ENCODE measurements at regions not wholly inside any gene's neighbourhood (a gene's known extent, or its start where the extent isn't known, plus 50 kb on each side); places are given as distances from the start of the nearest gene placed in this dataset.

- no peak overlapping the region for H4K5ac ChIP-seq (ENCODE audit: insufficient read length, low read depth, low read length)
- no peaks in the 10 kb centered on the region for H3K79me1 ChIP-seq (ENCODE audit: insufficient read depth, low read depth, low read length, poor library complexity, severe bottlenecking)
- no peaks in the 10 kb centered on the region; a peak in 1 of 5 replicates for H3K9me3 Mint-ChIP-seq
- TF ChIP-seq, protein P1, sequence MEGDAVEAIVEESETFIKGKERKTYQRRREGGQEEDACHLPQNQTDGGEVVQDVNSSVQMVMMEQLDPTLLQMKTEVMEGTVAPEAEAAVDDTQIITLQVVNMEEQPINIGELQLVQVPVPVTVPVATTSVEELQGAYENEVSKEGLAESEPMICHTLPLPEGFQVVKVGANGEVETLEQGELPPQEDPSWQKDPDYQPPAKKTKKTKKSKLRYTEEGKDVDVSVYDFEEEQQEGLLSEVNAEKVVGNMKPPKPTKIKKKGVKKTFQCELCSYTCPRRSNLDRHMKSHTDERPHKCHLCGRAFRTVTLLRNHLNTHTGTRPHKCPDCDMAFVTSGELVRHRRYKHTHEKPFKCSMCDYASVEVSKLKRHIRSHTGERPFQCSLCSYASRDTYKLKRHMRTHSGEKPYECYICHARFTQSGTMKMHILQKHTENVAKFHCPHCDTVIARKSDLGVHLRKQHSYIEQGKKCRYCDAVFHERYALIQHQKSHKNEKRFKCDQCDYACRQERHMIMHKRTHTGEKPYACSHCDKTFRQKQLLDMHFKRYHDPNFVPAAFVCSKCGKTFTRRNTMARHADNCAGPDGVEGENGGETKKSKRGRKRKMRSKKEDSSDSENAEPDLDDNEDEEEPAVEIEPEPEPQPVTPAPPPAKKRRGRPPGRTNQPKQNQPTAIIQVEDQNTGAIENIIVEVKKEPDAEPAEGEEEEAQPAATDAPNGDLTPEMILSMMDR (conservative IDR thresholded peaks at IDR 0.05), result no peak
- peak overlapping the region in 1 of 3 experiments; percentile 83; a peak in 1 of 7 replicates for H3K27ac Mint-ChIP-seq
- no peaks in the 10 kb centered on the region for H4K20me1 ChIP-seq (ENCODE audit: control insufficient read depth, insufficient read depth, insufficient read length)
- H3K27me3 Mint-ChIP-seq (ENCODE audit: low read depth), result peaks cover 32% of the 10 kb centered on the region
- no peak overlapping the region for H3K56ac ChIP-seq (ENCODE audit: insufficient read length, low read depth, low read length)
- no peaks in the 10 kb centered on the region for H3K23me2 ChIP-seq (ENCODE audit: insufficient read length, low read depth, low read length, poor library complexity, severe bottlenecking)
- H2AK5ac ChIP-seq (ENCODE audit: insufficient read length, low read length), result no peak overlapping the region
- no peak overlapping the region for H2AFZ ChIP-seq (ENCODE audit: low read length)
- H3T11ph ChIP-seq (ENCODE audit: low read length), result no peak overlapping the region
- no peak overlapping the region for H3K4ac ChIP-seq (ENCODE audit: low read depth, low read length)
- no peak overlapping the region for H3K18ac ChIP-seq (ENCODE audit: insufficient read length, low read depth, low read length)
- H3K14ac ChIP-seq (ENCODE audit: insufficient read depth, low read length), result no peak overlapping the region
- no peak overlapping the region for H3K4me2 ChIP-seq (ENCODE audit: insufficient read depth, insufficient read length, low read length)
- no peak overlapping the region for H2BK20ac ChIP-seq (ENCODE audit: low read depth, low read length, poor library complexity, severe bottlenecking)
- H3K27ac ChIP-seq (ENCODE audit: insufficient read length, low read depth, low read length), result no peak overlapping the region
- no peaks in the 10 kb centered on the region for H3K4me1 Mint-ChIP-seq
- no peaks in the 10 kb centered on the region for H3K4me1 ChIP-seq (ENCODE audit: insufficient read depth, low read length)
- H2BK5ac ChIP-seq (ENCODE audit: insufficient read length, low read length), result no peak overlapping the region
- H4K91ac ChIP-seq (ENCODE audit: insufficient read length, low read depth, low read length), result no peak overlapping the region
- H3K36me3 Mint-ChIP-seq (ENCODE audit: insufficient read depth in 1 of 3, low read depth in 3 of 3), result no peaks in the 10 kb centered on the region; a peak in 1 of 7 replicates
- WGBS (ENCODE audit: extremely low coverage, insufficient read length, low lambda C conversion rate), result no CpG with 5 or more reads among the region's 11 CpGs
- no peak overlapping the region for H3K9ac ChIP-seq (ENCODE audit: extremely low read depth, insufficient read length, low read length)
- H2BK120ac ChIP-seq (ENCODE audit: low read depth, low read length, poor library complexity, severe bottlenecking), result no peak overlapping the region
- H4K8ac ChIP-seq (replicated peaks; ENCODE audit: insufficient read length, low read depth, low read length), result no peak overlapping the region
- no peaks in the 10 kb centered on the region for H3K27me3 ChIP-seq (ENCODE audit: insufficient read depth, low read length)
- peak; percentile 17 for DNase-seq
- H2BK15ac ChIP-seq (ENCODE audit: low read depth, low read length), result no peak overlapping the region
- no peak overlapping the region for H3K23ac ChIP-seq (ENCODE audit: insufficient read length, low read depth, low read length)
- H3K4me3 Mint-ChIP-seq, result no peak overlapping the region
- H3K9me3 ChIP-seq (ENCODE audit: control insufficient read depth, low read depth, low read length), result no peaks in the 10 kb centered on the region
- H3K79me2 ChIP-seq (ENCODE audit: insufficient read depth, low read length), result no peaks in the 10 kb centered on the region
- H2BK12ac ChIP-seq (ENCODE audit: insufficient read length, low read depth, low read length), result no peak overlapping the region
These were observed 74.1 kb upstream of the B3GAT1 start for GRCh38 chr11:134486106-134486505.
